HG03342 (cell line): ENCODE measurements at regions not wholly inside any gene's neighbourhood (a gene's known extent, or its start where the extent isn't known, plus 50 kb on each side); places are given as distances from the start of the nearest gene placed in this dataset.

Experiments used
- ATAC-seq: cut with Tn5 transposase; IDR thresholded peaks from one replicate; pipeline ENCODE4 v1.9.1; 2021; ENCODE audit warnings: mild to moderate bottlenecking, moderate library complexity; ENCODE audit not compliant: unreplicated experiment

DNA sequence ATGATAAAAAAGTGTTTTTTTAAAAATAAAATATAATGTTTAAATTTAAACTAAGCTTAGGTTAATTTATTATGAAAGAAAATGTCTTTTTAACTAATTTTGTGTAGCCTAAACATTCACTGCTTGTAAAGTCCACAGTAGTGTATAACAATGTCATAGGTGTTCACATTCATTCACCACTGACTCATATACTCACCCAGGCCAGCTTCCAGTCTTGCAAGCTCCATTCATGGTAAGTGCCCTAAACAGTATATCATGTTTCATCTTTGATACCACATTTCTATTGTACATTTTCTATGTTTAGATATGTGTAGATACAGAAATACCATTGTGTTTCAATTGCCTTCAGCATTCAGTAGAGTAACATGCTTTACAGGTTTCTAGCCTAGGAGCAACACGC is 530.3 kb downstream of the EPHA5 start:
- ATAC-seq, result no peak

- no peak for ATAC-seq
Observed at GRCh38 chr4:65126200-65126599, 544.1 kb downstream of the EPHA5 start.

- no peak for ATAC-seq
Observed at GRCh38 chr4:65120287-65120686, 550.0 kb downstream of the EPHA5 start.

DNA sequence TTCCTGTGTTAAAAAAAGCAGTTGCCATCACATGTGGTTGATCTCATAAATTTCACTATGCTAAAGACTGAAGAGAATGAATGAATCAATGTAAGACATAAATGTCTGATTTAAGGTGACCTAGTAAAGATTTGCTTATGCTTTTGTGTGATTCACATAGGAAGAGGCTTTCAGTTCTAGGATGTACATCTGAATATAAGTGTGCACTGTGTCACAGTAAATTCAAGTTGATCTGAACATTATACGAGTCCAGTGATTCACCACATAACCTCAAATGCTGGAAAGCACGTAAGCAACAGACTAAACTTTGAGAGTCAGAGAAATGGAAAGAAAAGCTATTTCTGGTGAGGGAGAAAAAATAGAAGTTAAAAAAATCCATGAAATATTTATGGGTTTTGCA is 567.9 kb downstream of the EPHA5 start:
- no peak for ATAC-seq

DNA sequence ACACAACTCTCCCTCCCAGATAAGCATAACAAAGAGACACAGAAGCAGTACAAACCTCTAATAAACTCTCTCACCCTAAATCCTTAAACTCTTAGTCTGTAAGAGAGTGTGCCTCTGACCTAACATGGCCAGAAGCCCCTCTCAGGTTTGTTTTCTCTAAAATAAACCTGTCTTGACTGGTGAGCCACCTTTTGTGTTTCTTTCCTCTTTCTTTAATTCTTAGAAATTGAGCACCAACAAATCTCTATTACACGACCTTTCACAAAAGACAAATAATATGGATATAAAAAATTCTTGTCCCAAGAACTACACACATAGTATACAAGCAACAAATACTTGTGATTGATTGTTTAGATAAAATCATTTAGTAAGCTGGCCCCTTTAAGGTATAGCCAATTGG is 573.7 kb downstream of the EPHA5 start:
- no peak for ATAC-seq

GRCh38 chr4:65089666-65090065 is 580.6 kb downstream of the EPHA5 start:
- no peak for ATAC-seq

DNA sequence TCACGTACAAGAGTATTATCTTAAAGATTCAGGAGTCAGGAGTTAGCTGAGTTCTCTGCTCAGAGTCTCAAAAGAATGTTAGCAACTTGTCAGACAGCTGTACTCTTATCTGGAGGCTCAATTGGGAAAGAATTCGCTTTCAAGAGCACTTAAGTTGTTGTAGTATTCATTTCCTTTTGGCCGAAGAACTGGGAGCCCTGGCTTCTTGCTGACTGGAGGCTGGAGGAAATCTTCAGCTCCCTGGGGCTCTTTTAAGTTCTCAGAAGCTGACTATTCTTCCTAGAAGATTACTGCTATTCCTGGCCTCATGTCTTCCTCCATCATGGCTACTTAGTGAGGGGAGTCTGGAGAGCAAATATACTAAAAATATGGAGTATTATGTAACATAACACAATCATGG is 587.2 kb downstream of the EPHA5 start:
- ATAC-seq, result no peak

DNA sequence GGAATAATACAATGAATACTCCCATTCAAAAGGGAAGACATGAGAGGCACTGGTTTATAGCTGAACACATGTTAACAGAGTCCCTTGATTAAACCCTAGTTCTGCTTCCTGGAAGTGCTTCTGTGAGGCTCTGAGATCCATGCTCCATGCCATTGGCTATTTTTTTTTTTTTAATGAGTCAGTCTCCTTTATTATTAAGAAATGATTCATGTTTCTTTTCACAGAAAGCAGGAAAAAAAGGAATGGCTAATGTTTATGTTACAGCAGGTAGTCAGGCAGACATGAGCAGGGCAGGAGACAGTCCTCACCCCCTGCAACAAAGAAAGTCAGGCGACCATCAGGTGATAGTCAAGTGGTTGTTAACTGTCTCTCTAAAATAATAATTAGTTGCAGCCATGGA is 598.7 kb downstream of the EPHA5 start:
- ATAC-seq, result no peak

- no peak for ATAC-seq
Observed at GRCh38 chr4:65069177-65069576, 601.1 kb downstream of the EPHA5 start.

DNA sequence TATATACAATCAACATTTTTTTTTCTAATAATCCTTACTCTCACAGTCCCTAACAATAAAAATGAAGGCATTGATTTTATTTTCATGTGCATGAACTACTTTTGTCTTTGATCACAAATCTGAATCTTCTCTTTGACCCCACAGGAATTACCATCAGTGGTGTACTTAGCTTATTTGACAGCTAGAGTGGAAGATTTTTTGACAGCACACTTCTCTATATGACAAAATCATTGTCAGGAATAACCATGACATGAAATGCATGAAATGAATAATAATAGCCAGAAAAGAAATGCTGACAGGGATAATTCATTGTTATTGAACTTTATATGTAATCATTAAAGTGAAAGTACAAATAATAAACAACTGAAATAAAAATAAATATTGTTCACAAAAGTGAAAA is 604.2 kb downstream of the EPHA5 start:
- no peak for ATAC-seq

DNA sequence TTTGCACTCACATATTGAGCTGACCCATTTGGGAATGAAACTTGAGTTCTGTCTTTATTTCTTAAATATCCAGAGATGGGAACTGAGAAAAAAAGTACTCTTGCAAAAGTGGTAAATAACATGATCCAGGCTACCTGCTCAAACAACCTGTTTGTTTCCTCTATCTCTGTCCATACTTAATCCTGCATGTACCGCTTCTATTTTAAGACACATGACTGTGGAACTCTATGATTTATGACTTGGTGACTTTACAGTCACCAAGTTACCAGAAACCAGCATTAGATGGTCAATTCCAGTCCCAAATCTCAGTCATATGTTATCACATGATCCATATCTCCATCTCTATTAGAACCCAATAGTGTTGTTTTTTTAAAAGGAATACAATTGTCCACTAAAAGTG is 606.7 kb downstream of the EPHA5 start:
- ATAC-seq, result no peak

DNA sequence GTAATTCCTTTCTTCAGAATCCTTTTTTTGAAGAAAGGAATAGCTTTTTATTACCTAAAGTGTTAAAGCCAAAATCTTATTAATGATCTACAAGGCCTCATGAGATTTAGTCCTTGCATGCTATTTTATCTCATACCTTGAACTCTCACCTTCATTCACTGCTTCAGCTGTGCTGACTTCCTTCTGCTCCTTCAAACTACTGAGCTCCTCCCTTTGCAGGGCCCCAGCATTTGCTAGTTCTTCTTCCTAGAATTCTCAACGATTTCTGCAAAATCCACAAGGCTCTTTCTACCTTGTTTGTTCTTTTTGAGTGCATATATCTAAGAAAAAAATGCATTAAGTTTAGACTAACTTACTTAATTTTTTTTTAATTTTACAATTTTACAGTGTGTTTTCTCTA is 619.5 kb downstream of the EPHA5 start:
- ATAC-seq, result no peak

GRCh38 chr4:65046192-65047133 is 623.8 kb downstream of the EPHA5 start:
- ATAC-seq, result no peak

DNA sequence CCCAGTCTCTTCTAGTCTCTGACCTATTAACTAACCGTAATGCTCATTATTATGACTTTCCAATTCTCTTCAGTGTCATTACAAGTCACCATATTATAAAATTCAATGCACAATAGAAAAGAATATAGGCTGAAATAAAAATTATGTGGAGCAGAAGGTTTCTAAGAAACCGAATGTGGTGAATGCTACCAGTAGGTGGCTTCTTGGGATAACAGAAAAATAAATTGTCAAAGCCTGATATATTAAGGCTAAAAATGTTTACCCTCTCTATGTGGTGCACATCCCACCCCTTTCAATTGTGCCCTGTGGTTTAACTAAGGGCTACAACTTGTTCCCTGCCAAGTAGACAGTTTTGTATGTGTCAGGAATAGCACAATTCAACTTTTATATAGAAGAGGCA is 624.6 kb upstream of the TECRL start:
- no peak for ATAC-seq

- no peak for ATAC-seq
Observed at GRCh38 chr4:65028592-65028991, 619.3 kb upstream of the TECRL start.

- ATAC-seq, result no peak
Observed at GRCh38 chr4:65023883-65024670, 614.8 kb upstream of the TECRL start.

DNA sequence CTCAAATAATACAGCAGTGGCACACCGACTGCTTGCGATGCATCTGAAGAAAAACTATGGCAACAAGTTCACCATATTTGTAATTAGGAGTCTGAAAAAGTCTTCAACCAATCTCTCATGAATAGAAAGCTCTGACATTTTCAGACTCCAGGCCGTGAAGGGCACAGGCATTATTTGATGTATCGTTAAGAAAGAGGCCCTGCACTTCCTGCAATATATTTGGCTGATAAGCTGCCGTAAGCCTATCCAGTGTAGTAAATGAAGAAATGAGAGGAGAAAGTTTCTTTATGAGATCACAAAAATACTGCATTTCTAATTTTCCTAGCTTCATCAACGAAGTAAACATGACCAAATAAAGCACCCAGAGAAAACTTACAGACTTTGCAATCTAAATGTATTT is 613.8 kb upstream of the TECRL start:
- ATAC-seq, result no peak

DNA sequence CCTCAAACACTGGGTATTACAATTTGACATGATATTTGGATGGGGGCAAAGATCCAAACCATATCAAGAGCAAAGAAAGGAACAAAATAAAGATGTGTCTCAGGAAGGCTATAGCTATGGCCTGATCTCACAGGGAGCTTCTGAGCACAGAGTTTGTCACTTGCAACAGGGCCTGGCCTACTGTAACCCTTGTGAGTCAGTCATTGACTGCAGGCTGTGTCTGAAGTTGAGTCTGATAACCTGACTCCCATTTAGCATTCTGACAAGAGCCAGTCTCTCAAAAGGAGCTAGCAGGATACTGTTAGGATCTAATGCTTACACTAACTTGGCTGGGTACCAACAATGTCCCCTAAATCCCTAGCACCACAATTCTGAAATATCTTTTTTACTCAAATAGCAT is 612.5 kb upstream of the TECRL start:
- no peak for ATAC-seq

DNA sequence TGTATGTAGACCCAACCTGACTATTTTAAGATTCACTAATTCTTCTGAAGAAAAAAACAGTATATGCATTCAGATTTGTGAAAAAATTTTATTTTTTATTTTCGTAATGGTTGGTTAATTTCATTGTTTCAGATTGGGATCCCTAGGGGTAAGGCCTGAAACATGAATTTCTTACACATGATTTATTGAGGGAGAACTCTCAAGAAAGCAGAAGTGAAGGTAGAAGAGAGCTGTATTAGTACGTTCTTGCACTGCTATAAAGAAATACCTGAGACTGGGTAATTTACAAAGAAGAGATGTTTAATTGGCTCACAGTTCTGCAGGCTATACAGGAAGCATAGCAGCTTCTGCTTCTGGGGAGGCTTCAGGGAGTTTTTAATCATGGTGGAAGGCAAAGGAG is 611.9 kb upstream of the TECRL start:
- ATAC-seq, result no peak

DNA sequence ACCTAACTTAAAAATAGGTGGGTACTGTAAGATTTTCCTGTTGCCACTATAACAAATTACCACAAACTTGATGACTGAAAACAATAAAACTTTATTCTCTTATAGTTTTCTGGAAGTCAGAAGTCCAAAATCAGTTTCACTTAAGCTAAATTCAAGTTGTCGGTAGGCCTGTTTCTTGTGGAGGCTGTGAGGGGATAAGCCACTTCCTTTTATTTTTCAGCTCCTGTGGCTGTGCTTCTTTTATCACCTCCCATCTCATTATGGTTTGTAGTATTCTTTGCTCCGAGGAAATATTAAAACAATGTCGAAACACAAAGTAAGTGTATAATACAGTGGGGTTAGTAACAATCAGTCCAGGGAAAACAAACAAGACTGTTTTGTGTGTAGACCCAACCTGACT is 610.5 kb upstream of the TECRL start:
- ATAC-seq, result no peak

DNA sequence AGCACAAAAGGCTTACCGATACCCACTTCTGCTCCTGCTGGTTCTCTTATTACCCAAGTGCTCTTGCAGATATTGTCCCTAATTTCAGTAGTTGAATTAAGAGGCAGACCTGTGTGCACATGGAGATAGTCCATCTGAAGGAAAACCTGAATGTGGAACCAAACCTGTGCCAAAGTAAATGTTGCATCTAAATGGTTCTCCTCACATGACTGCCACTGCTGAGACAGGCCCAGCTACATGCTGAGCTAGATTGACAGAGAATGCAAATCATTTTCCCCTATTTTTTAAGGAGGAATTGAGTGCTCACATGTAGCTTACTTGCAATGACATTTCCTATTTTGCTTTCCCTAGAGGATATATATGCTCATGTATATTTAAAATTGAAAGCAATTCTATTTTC is 609.1 kb upstream of the TECRL start:
- ATAC-seq, result no peak

DNA sequence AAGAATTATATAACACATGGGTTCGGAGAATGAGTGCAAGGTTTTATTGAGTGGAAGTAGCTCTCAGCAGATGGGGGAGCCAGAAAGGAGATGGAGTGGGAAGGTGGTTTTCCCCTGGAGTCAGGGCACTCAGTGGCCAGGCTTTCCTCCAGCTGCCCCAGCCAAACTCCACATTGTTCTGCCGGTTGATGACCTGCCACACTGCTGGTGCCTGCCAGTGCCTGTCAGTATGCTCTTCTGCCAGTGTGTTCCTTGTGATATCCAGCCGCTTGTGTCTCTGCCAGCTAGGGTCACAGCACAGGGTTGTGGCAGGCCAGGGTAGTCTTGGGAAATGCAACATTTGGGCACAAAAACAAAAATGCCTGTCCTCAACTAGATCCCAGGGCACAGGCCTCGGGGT is 604.8 kb upstream of the TECRL start:
- ATAC-seq, result no peak
